ENCODE measurements at regions not wholly inside any gene's neighbourhood (a gene's known extent, or its start where the extent isn't known, plus 50 kb on each side); places are given as distances from the start of the nearest gene placed in this dataset.

DNA sequence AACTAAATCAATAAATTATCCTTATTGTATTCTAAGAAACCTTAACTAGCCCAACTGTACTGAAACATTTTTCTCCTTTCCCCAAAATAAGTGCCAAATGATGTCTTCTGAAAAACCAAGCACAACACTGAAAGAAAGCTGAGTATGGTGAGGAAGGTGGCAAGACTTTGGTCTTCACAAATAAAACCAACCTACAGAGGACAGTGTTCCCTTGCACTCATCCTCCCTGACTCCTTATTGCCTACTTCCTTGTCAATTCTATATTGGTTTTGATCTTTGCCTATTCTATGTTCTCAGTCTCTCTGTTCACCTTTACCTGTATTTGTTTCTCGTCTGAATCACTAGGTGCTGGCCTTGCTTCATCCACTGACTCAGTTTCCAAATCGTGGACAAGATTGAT, 490.1 kb upstream of the ZNF385D start:
- TF ChIP-seq SPI1 (IDR thresholded peaks at IDR 0.05; ENCODE audit: low read depth, low read length) = no peak
- no peak for DNase-seq (ENCODE audit: insufficient read length, low spot score)
- no peak for FAIRE-seq

- TF ChIP-seq TAF1 (IDR thresholded peaks at IDR 0.05; ENCODE audit: low read depth, low read length) (no peak), POU2F2 (IDR thresholded peaks at IDR 0.05; ENCODE audit: low read depth, low read length) (no peak), PAX5 (IDR thresholded peaks at IDR 0.05; ENCODE audit: insufficient read depth, low read length, severe bottlenecking) (no peak), SPI1 (IDR thresholded peaks at IDR 0.05; ENCODE audit: low read depth, low read length) (no peak), POLR2AphosphoS5 (IDR thresholded peaks at IDR 0.05; ENCODE audit: low read depth, low read length) (no peak), POLR2A (IDR thresholded peaks at IDR 0.05; ENCODE audit: low read depth, low read length) (no peak)
- DNase-seq (ENCODE audit: insufficient read length, low spot score) = no peak
- no peak for FAIRE-seq
Measured at GRCh38 chr3:22244761-22245521, 493.9 kb upstream of the ZNF385D start.

DNA sequence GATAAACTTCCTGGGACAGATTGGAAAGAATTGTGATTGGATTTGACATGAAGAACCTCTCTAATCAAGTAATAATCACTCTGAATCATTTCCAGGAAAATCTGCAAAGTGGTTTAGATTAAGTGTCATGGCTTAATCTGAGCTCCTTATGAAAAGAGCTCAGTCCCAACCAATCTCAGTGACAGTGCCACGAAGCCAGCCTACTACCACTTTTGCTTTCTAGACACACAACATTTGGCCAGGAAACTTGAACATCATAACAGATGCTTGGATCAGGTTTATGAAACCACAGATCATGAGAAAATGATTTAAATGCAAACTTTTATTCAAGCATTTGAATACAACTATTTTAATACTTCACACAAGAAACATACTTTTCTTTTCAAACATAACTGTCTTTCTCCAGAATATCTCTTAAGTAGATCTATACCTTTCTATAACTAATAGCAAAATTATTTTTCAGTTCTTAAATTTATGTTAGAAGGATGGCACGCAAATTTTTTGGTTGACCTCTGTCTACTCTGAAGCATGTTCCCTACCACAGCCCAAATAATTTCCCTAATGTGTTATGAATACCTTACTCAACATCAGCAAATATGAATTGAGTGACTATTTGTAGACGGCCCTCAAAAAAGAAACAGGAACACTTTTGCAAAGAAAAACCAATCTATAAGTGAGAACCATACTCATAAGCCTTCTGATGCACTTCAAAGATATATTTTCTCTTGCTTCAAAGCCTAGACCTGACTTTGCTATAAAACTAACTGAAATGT, 495.0 kb upstream of the ZNF385D start:
- DNase-seq (ENCODE audit: insufficient read length, low spot score) (no peak), FAIRE-seq (no peak)
- TF ChIP-seq POU2F2 (IDR thresholded peaks at IDR 0.05; ENCODE audit: low read depth, low read length) (no peak), POLR2A (IDR thresholded peaks at IDR 0.05; ENCODE audit: low read depth, low read length) (no peak), POLR2AphosphoS5 (IDR thresholded peaks at IDR 0.05; ENCODE audit: low read depth, low read length) (no peak), TAF1 (IDR thresholded peaks at IDR 0.05; ENCODE audit: low read depth, low read length) (no peak), PAX5 (IDR thresholded peaks at IDR 0.05; ENCODE audit: insufficient read depth, low read length, severe bottlenecking) (no peak), SPI1 (IDR thresholded peaks at IDR 0.05; ENCODE audit: low read depth, low read length) (no peak)

GRCh38 chr3:22249658-22250057, 498.6 kb upstream of the ZNF385D start:
- TF ChIP-seq POU2F2 (IDR thresholded peaks at IDR 0.05; ENCODE audit: low read depth, low read length) = no peak
- TF ChIP-seq POLR2AphosphoS5 (IDR thresholded peaks at IDR 0.05; ENCODE audit: low read depth, low read length) = no peak
- TF ChIP-seq TAF1 (IDR thresholded peaks at IDR 0.05; ENCODE audit: low read depth, low read length) = no peak
- TF ChIP-seq PAX5 (IDR thresholded peaks at IDR 0.05; ENCODE audit: insufficient read depth, low read length, severe bottlenecking) = no peak
- TF ChIP-seq SPI1 (IDR thresholded peaks at IDR 0.05; ENCODE audit: low read depth, low read length) = no peak
- no peak for TF ChIP-seq POLR2A (IDR thresholded peaks at IDR 0.05; ENCODE audit: low read depth, low read length)
- no peak for DNase-seq (ENCODE audit: insufficient read length, low spot score)
- FAIRE-seq = no peak

- FAIRE-seq = no peak
- TF ChIP-seq PAX5 (IDR thresholded peaks at IDR 0.05; ENCODE audit: insufficient read depth, low read length, severe bottlenecking) = no peak
- no peak for TF ChIP-seq POLR2AphosphoS5 (IDR thresholded peaks at IDR 0.05; ENCODE audit: low read depth, low read length)
- no peak for TF ChIP-seq POU2F2 (IDR thresholded peaks at IDR 0.05; ENCODE audit: low read depth, low read length)
- DNase-seq (ENCODE audit: insufficient read length, low spot score) = no peak
Measured at GRCh38 chr3:22257252-22257651, 506.2 kb upstream of the ZNF385D start.

DNA sequence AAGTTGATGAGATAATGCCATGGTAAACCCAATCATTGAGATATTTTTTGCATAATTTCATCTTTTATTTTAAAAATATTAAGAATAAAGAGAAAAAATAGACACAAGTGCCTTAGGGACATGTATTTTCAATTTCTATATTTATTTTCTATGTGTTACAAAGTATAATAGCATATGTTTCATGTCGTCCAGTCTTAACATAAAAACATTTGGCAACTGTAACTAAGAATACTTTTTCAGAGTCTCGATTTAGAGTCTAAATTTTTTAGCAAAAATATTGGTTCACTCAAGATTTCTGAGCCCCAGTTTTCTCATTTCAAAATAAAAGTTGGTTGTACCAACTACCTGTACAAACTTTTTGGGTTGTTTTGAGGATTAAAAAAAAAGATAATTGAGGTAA, 511.4 kb upstream of the ZNF385D start:
- DNase-seq (ENCODE audit: insufficient read length, low spot score) (no peak), FAIRE-seq (no peak)
- no peak for TF ChIP-seq SPI1 (IDR thresholded peaks at IDR 0.05; ENCODE audit: low read depth, low read length)
- TF ChIP-seq PAX5 (IDR thresholded peaks at IDR 0.05; ENCODE audit: insufficient read depth, low read length, severe bottlenecking) = no peak
- TF ChIP-seq POLR2AphosphoS5 (IDR thresholded peaks at IDR 0.05; ENCODE audit: low read depth, low read length) = no peak
- TF ChIP-seq POLR2A (IDR thresholded peaks at IDR 0.05; ENCODE audit: low read depth, low read length) = no peak
- TF ChIP-seq POU2F2 (IDR thresholded peaks at IDR 0.05; ENCODE audit: low read depth, low read length) = no peak
- TF ChIP-seq TAF1 (IDR thresholded peaks at IDR 0.05; ENCODE audit: low read depth, low read length) = no peak

DNA sequence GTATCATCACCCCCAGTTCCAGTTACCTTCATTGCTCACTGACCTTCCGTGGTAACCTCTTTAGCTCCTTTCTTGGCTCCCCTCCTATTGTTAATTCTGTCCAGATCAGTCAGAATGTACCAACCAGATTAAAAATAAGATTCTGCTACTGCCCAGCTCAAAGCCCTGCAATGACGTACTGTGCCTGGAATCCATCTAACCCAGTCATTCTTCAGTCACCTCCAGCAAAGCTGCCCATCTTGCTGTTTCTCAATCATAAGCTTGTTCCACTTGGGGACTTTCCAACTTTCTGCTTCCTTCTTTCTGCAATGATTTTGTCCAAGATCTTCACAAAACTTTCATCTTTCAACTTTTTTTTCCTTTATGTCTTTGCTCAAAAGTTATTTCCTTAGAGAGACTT, 512.0 kb upstream of the ZNF385D start:
- TF ChIP-seq SPI1 (IDR thresholded peaks at IDR 0.05; ENCODE audit: low read depth, low read length) = no peak
- TF ChIP-seq POU2F2 (IDR thresholded peaks at IDR 0.05; ENCODE audit: low read depth, low read length) = no peak
- no peak for TF ChIP-seq POLR2AphosphoS5 (IDR thresholded peaks at IDR 0.05; ENCODE audit: low read depth, low read length)
- no peak for TF ChIP-seq TAF1 (IDR thresholded peaks at IDR 0.05; ENCODE audit: low read depth, low read length)
- no peak for TF ChIP-seq POLR2A (IDR thresholded peaks at IDR 0.05; ENCODE audit: low read depth, low read length)
- no peak for TF ChIP-seq PAX5 (IDR thresholded peaks at IDR 0.05; ENCODE audit: insufficient read depth, low read length, severe bottlenecking)
- DNase-seq (ENCODE audit: insufficient read length, low spot score) (no peak), FAIRE-seq (no peak)

DNA sequence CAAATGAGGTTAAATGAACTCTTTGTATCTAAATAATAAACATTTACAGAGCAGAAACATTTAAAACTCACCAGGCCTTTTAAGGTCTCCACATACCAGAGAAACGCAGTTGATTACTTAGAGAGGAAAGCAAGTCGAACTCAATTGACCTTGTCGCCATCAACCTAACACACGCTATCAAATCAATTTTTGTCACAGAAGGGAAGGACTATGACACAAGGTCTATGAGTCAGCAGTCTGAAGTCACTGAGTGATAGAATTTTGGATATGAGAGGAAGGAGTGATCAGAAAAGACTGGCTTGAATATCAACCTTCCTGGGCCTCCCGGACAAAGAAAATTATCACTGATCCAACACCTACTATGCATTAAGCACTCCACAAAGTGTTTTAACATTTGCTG, 514.4 kb upstream of the ZNF385D start:
- DNase-seq (ENCODE audit: insufficient read length, low spot score) (no peak), FAIRE-seq (no peak)
- TF ChIP-seq SPI1 (IDR thresholded peaks at IDR 0.05; ENCODE audit: low read depth, low read length) (no peak), POLR2A (IDR thresholded peaks at IDR 0.05; ENCODE audit: low read depth, low read length) (no peak), TAF1 (IDR thresholded peaks at IDR 0.05; ENCODE audit: low read depth, low read length) (no peak), POLR2AphosphoS5 (IDR thresholded peaks at IDR 0.05; ENCODE audit: low read depth, low read length) (no peak), POU2F2 (IDR thresholded peaks at IDR 0.05; ENCODE audit: low read depth, low read length) (no peak), PAX5 (IDR thresholded peaks at IDR 0.05; ENCODE audit: insufficient read depth, low read length, severe bottlenecking) (no peak)

DNA sequence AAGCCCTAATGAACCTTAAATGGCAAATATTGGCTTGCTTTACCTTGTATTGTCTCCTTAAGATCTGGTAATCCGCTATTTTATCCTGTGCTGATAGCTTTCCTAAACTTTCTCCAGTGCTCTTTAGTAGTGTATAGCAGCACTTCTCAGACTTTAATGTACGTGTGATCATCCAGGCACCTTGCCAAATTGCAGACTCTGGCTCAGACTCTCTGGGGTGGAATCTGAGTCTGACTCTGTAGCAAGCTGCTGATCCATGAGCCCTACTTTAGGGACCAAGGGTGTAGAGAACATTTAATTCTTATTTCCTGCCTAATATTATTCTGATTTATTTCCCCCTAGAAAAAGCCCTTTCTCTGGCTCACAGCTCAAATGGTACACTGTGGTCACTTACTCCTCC, 518.8 kb upstream of the ZNF385D start:
- no peak for FAIRE-seq
- TF ChIP-seq PAX5 (IDR thresholded peaks at IDR 0.05; ENCODE audit: insufficient read depth, low read length, severe bottlenecking) = no peak
- TF ChIP-seq POLR2AphosphoS5 (IDR thresholded peaks at IDR 0.05; ENCODE audit: low read depth, low read length) = no peak
- no peak for TF ChIP-seq POU2F2 (IDR thresholded peaks at IDR 0.05; ENCODE audit: low read depth, low read length)
- no peak for TF ChIP-seq SPI1 (IDR thresholded peaks at IDR 0.05; ENCODE audit: low read depth, low read length)
- TF ChIP-seq TAF1 (IDR thresholded peaks at IDR 0.05; ENCODE audit: low read depth, low read length) = no peak
- TF ChIP-seq POLR2A (IDR thresholded peaks at IDR 0.05; ENCODE audit: low read depth, low read length) = no peak
- DNase-seq (ENCODE audit: insufficient read length, low spot score) = no peak

All from GM12891 (cell line).